H9 (cell line): ENCODE measurements at regions not wholly inside any gene's neighbourhood (a gene's known extent, or its start where the extent isn't known, plus 50 kb on each side); places are given as distances from the start of the nearest gene placed in this dataset.

Experiments
- DNase-seq: peaks from one replicate; pipeline ENCODE4 v3.0.0-alpha.2; 2017
- H2AFZ ChIP-seq: one replicate; pipeline ENCODE4 v1.6.1; 2013; ENCODE audit warnings: mild to moderate bottlenecking, low read length, control low read depth, moderate library complexity
- H2AK5ac ChIP-seq: 2 replicates; pipeline ENCODE4 v1.6.1; 2013; ENCODE audit warnings: low read length, control low read depth, mixed read lengths; ENCODE audit not compliant: insufficient read length
- H2BK120ac ChIP-seq: one replicate; pipeline ENCODE4 v1.6.1; 2013; ENCODE audit warnings: low read depth, mild to moderate bottlenecking, low read length, control low read depth, inconsistent platforms; ENCODE audit not compliant: poor library complexity, severe bottlenecking
- H2BK12ac ChIP-seq: 2 replicates; pipeline ENCODE4 v1.6.1; 2013; ENCODE audit warnings: low read length, control low read depth, mixed read lengths, low read depth; ENCODE audit not compliant: insufficient read length
- H2BK15ac ChIP-seq: 2 replicates; pipeline ENCODE4 v1.6.1; 2013; ENCODE audit warnings: low read depth, low read length, control low read depth
- H2BK20ac ChIP-seq: one replicate; pipeline ENCODE4 v1.6.1; 2013; ENCODE audit warnings: low read depth, mild to moderate bottlenecking, low read length, control low read depth, inconsistent platforms; ENCODE audit not compliant: poor library complexity, severe bottlenecking
- H2BK5ac ChIP-seq: 2 replicates; pipeline ENCODE4 v1.6.1; 2013; ENCODE audit warnings: low read length, control low read depth, mixed read lengths; ENCODE audit not compliant: insufficient read length
- H3K14ac ChIP-seq: 2 replicates; pipeline ENCODE4 v1.6.1; 2013; ENCODE audit warnings: low read length, control low read depth; ENCODE audit not compliant: insufficient read depth
- H3K18ac ChIP-seq: 2 replicates; pipeline ENCODE4 v1.6.1; 2013; ENCODE audit warnings: low read depth, mild to moderate bottlenecking, mixed read lengths, low read length, control low read depth; ENCODE audit not compliant: insufficient read length
- H3K23ac ChIP-seq: 2 replicates; pipeline ENCODE4 v1.6.1; 2013; ENCODE audit warnings: low read length, control low read depth, mixed read lengths, low read depth; ENCODE audit not compliant: insufficient read length
- H3K23me2 ChIP-seq: 2 replicates; pipeline ENCODE4 v1.6.1; 2013; ENCODE audit warnings: low read depth, mild to moderate bottlenecking, mixed read lengths, low read length, control low read depth; ENCODE audit not compliant: insufficient read length, poor library complexity, severe bottlenecking
- H3K27ac ChIP-seq: 2 replicates; pipeline ENCODE4 v1.5.1; 2013; ENCODE audit warnings: low read length, control low read depth, mixed read lengths, low read depth; ENCODE audit not compliant: insufficient read length
- H3K27me3 ChIP-seq: 2 replicates; pipeline ENCODE4 v1.6.1; 2013; ENCODE audit warnings: low read length, control low read depth, inconsistent platforms; ENCODE audit not compliant: insufficient read depth
- H3K4ac ChIP-seq: 2 replicates; pipeline ENCODE4 v1.6.1; 2013; ENCODE audit warnings: low read depth, mild to moderate bottlenecking, control low read depth, inconsistent platforms, low read length, moderate library complexity
- H3K4me1 ChIP-seq: 2 replicates; pipeline ENCODE4 v1.6.1; 2013; ENCODE audit warnings: low read length, control low read depth, inconsistent platforms; ENCODE audit not compliant: insufficient read depth
- H3K4me2 ChIP-seq: 2 replicates; pipeline ENCODE4 v1.6.1; 2013; ENCODE audit warnings: low read length, control low read depth, mixed read lengths; ENCODE audit not compliant: insufficient read length, insufficient read depth
- H3K56ac ChIP-seq: 2 replicates; pipeline ENCODE4 v1.6.1; 2013; ENCODE audit warnings: low read depth, mild to moderate bottlenecking, mixed read lengths, low read length, control low read depth; ENCODE audit not compliant: insufficient read length
- H3K79me1 ChIP-seq: 2 replicates; pipeline ENCODE4 v1.6.1; 2013; ENCODE audit warnings: low read depth, mild to moderate bottlenecking, moderate library complexity, low read length, control low read depth, inconsistent platforms; ENCODE audit not compliant: insufficient read depth, poor library complexity, severe bottlenecking
- H3K79me2 ChIP-seq: 2 replicates; pipeline ENCODE4 v1.6.1; 2013; ENCODE audit warnings: low read length, control low read depth, inconsistent platforms; ENCODE audit not compliant: insufficient read depth
- H3K9ac ChIP-seq: 2 replicates; pipeline ENCODE4 v1.6.1; 2013; ENCODE audit warnings: low read length, control low read depth, mixed read lengths; ENCODE audit not compliant: insufficient read length; ENCODE audit errors: extremely low read depth
- H3K9me3 ChIP-seq: one replicate; pipeline ENCODE4 v1.6.1; 2013; ENCODE audit warnings: low read depth, low read length, inconsistent platforms; ENCODE audit not compliant: control insufficient read depth
- H3T11ph ChIP-seq: one replicate; pipeline ENCODE4 v1.6.1; 2013; ENCODE audit warnings: mild to moderate bottlenecking, low read length, control low read depth, inconsistent platforms
- H4K20me1 ChIP-seq: one replicate; pipeline ENCODE4 v1.6.1; 2013; ENCODE audit not compliant: control insufficient read depth, insufficient read length, insufficient read depth
- H4K5ac ChIP-seq: 2 replicates; pipeline ENCODE4 v1.6.1; 2013; ENCODE audit warnings: low read depth, mild to moderate bottlenecking, mixed read lengths, low read length, control low read depth; ENCODE audit not compliant: insufficient read length
- H4K8ac ChIP-seq: replicated peaks from 2 replicates; pipeline ENCODE4 v1.6.1; 2013; ENCODE audit warnings: low read length, control low read depth, mixed read lengths, low read depth; ENCODE audit not compliant: insufficient read length
- H4K91ac ChIP-seq: 2 replicates; pipeline ENCODE4 v1.6.1; 2013; ENCODE audit warnings: low read depth, mild to moderate bottlenecking, moderate library complexity, mixed read lengths, low read length, control low read depth; ENCODE audit not compliant: insufficient read length
- H3K27ac Mint-ChIP-seq, 3 experiments: 2 replicates in 2 of 3; 3 replicates in 1 of 3; pipeline ENCODE4 v1.8.0; 2020 to 2021; ENCODE audit warnings: mixed read lengths in 3 of 3, mild to moderate bottlenecking in 1 of 3, moderate library complexity in 1 of 3
- H3K27me3 Mint-ChIP-seq: 2 replicates; pipeline ENCODE4 v1.8.0; 2021; ENCODE audit warnings: low read depth, mild to moderate bottlenecking, moderate library complexity, mixed read lengths
- H3K36me3 Mint-ChIP-seq, 3 experiments: 2 replicates in 2 of 3; 3 replicates in 1 of 3; pipeline ENCODE4 v1.8.0; 2020 to 2021; ENCODE audit warnings: low read depth in 3 of 3, mixed read lengths in 3 of 3; ENCODE audit not compliant: insufficient read depth in 1 of 3
- H3K4me1 Mint-ChIP-seq, 2 experiments: 2 replicates each; pipeline ENCODE4 v1.8.0; 2020; ENCODE audit warnings: mixed read lengths in 2 of 2
- H3K4me3 Mint-ChIP-seq, 2 experiments: 2 replicates in 1 of 2; 3 replicates in 1 of 2; pipeline ENCODE4 v1.8.0; 2020 to 2021; ENCODE audit warnings: mild to moderate bottlenecking in 2 of 2, mixed read lengths in 2 of 2, moderate library complexity in 1 of 2
- H3K9me3 Mint-ChIP-seq, 2 experiments: 2 replicates in 1 of 2; 3 replicates in 1 of 2; pipeline ENCODE4 v1.8.0; 2020; ENCODE audit warnings: mild to moderate bottlenecking in 2 of 2, mixed read lengths in 2 of 2, moderate library complexity in 1 of 2
- CTCF ChIP-seq: fragments of 200-600 bp; sonication (generic); conservative IDR thresholded peaks from 3 replicates; pipeline ENCODE4 v1.8.0; 2021; ENCODE audit warnings: antibody characterized with exemption, mild to moderate bottlenecking
- WGBS: extraction: QIAGEN DNeasy Blood & Tissue Kit; methylation state at CpG from one replicate; pipeline ENCODE4 v1.1.7; 2013; ENCODE audit warnings: missing lambda C conversion rate, low lambda C conversion rate, mixed read lengths; ENCODE audit not compliant: insufficient read length; ENCODE audit errors: extremely low coverage; 5-methylcytosine and 5-hydroxymethylcytosine counted together

GRCh38 chr10:78644550-78644949 is 424.2 kb upstream of the ZMIZ1 start:
- peaks cover 7% of the 10 kb centered on the region for H3K27me3 Mint-ChIP-seq
- Histone ChIP-seq H3K4me2 (no peak overlapping the region), H2BK5ac (no peak overlapping the region), H3T11ph (no peak overlapping the region), H2AK5ac (no peak overlapping the region), H2BK12ac (no peak overlapping the region), H3K9ac (no peak overlapping the region), H2AFZ (no peak overlapping the region), H4K91ac (no peak overlapping the region), H3K18ac (no peak overlapping the region), H3K23ac (no peak overlapping the region), H3K9me3 (no peaks in the 10 kb centered on the region), H2BK15ac (no peak overlapping the region), H3K56ac (no peak overlapping the region), H3K23me2 (no peaks in the 10 kb centered on the region), H3K27me3 (no peaks in the 10 kb centered on the region), H4K20me1 (no peaks in the 10 kb centered on the region), H3K27ac (no peak overlapping the region), H4K8ac (no peak overlapping the region), H3K14ac (no peak overlapping the region), H4K5ac (no peak overlapping the region), H3K4me1 (no peaks in the 10 kb centered on the region), H3K4ac (no peak overlapping the region), H3K79me2 (no peaks in the 10 kb centered on the region), H3K79me1 (no peaks in the 10 kb centered on the region), H2BK20ac (no peak overlapping the region), H2BK120ac (no peak overlapping the region)
- no peak for DNase-seq
- no peak overlapping the region for H3K4me3 Mint-ChIP-seq
- no peaks in the 10 kb centered on the region; a peak in 1 of 7 replicates for H3K36me3 Mint-ChIP-seq
- peaks cover 0 to 9% of the 10 kb centered on the region in 2 experiments; a peak in 4 of 5 replicates for H3K9me3 Mint-ChIP-seq
- H3K27ac Mint-ChIP-seq = no peak overlapping the region
- TF ChIP-seq CTCF = no peak
- WGBS = no CpG with 5 or more reads among the region's 2 CpGs
- H3K4me1 Mint-ChIP-seq = peaks cover 0 to 2% of the 10 kb centered on the region in 2 experiments; a peak in 1 of 4 replicates
